ENCODE measurements at regions not wholly inside any gene's neighbourhood (a gene's known extent, or its start where the extent isn't known, plus 50 kb on each side); places are given as distances from the start of the nearest gene placed in this dataset.
"Not testable (repeated sequence)": the region's sequence is repeated elsewhere in the genome, so short reads cannot be mapped to it uniquely, and the experiment has no call there.

DNA sequence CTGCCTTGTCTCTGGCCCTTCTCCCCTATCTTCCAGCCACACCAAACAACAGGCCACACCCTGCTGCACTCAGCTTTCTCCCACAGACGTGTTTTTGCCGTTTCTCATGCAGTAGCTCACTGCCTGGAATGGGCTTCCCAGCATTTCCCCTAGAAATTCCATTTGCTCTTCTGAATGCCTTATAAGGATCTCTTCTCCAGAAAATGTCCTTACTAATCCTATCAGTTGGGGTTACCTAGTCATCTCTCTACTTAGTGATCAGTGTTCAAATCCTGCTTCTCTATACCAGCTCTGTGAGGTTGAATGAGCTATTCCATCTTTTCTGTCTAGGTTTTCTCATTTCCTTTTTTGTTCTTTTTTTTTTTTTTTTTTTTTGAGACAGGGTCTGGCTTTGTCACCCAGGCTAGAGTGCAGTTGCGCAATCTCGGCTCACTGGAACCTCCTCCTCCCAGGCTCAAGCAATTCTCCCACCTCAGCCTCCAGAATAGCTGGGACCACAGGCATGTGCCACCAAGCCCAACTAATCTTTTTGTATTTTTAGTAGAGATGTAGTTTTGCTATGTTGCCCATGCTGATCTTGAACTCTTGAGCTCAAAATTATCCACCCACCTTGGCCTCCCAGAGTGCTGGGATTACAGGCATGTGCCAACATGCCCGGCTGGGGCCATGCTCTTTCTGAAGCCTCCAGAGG is 98.2 kb upstream of the CHD2 start:
- H2AFZ ChIP-seq = no peak overlapping the region
- H3K27ac ChIP-seq = no peak overlapping the region
- no peaks in the 10 kb centered on the region for H3K4me1 ChIP-seq
- H3K79me2 ChIP-seq = no peaks in the 10 kb centered on the region
- no peaks in the 10 kb centered on the region for H3K27me3 ChIP-seq (ENCODE audit: control insufficient read depth, insufficient read depth, low read length)
- no peak overlapping the region for H3K9ac ChIP-seq
- H3K36me3 ChIP-seq (ENCODE audit: control insufficient read depth, insufficient read depth, low read length) = no peaks in the 10 kb centered on the region
- H3K9me3 ChIP-seq (ENCODE audit: control insufficient read depth, low read length) = no peaks in the 10 kb centered on the region
- TF ChIP-seq CTCF (IDR thresholded peaks at IDR 0.05) = no peak
- H3K4me2 ChIP-seq (ENCODE audit: low read length) = no peak overlapping the region
- H3K4me3 ChIP-seq (ENCODE audit: low read depth, low read length) = no peak overlapping the region

- H3K27me3 ChIP-seq (ENCODE audit: control insufficient read depth, insufficient read depth, low read length) = no peaks in the 10 kb centered on the region
- no peak for TF ChIP-seq CTCF (IDR thresholded peaks at IDR 0.05)
- no peaks in the 10 kb centered on the region for H3K36me3 ChIP-seq (ENCODE audit: control insufficient read depth, insufficient read depth, low read length)
- H3K4me2 ChIP-seq (ENCODE audit: low read length) = no peak overlapping the region
- H3K4me3 ChIP-seq (ENCODE audit: low read depth, low read length) = no peak overlapping the region
- no peaks in the 10 kb centered on the region for H3K4me1 ChIP-seq
- H3K27ac ChIP-seq = no peak overlapping the region
- H3K9me3 ChIP-seq (ENCODE audit: control insufficient read depth, low read length) = no peaks in the 10 kb centered on the region
- no peak overlapping the region for H2AFZ ChIP-seq
- no peak overlapping the region for H3K9ac ChIP-seq
- H3K79me2 ChIP-seq = no peaks in the 10 kb centered on the region
Observed at GRCh38 chr15:92803536-92803851, 96.6 kb upstream of the CHD2 start.

DNA sequence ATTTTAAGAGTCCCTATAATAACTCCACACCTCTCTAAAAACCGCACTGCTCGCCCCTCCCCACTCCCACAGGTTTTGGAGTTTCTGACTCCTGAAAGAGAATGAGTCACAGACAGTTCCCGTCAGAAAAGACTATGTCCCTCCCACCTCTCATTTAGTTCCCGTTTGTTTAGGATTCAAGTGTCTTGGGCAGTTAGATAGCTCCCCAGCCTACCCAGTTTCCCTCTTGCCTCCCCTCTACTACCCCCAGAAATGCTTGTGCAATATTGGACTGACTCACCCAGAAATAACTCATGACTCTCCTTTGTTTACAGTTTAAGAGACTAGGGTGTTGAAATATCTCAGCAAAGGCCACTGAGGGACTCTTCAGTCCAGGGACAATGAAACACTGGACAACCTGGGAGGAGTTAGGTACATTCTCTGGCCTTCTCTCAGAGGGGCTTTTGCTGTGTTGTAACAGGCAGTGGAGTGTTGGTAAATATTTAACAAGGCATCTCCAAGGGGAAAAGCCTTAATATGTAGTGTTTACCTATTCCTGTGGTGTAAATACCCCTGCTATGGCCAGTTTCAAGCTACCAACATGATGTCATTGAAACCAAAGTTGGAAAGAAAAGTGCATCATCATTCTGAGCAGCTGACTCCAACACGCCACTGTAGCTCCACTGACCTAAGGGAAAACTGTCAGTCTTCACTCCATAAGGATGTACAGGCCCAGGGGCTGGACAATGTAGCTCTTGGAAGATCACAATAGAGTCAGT is 96.1 kb upstream of the CHD2 start:
- Histone ChIP-seq H3K79me2 (no peaks in the 10 kb centered on the region), H3K9me3 (ENCODE audit: control insufficient read depth, low read length) (no peaks in the 10 kb centered on the region), H3K4me3 (ENCODE audit: low read depth, low read length) (no peak overlapping the region), H3K4me2 (ENCODE audit: low read length) (no peak overlapping the region), H3K27ac (peak overlapping the region; percentile 19), H3K27me3 (ENCODE audit: control insufficient read depth, insufficient read depth, low read length) (no peaks in the 10 kb centered on the region), H3K4me1 (no peaks in the 10 kb centered on the region), H3K36me3 (ENCODE audit: control insufficient read depth, insufficient read depth, low read length) (no peaks in the 10 kb centered on the region), H2AFZ (no peak overlapping the region), H3K9ac (no peak overlapping the region)
- no peak for TF ChIP-seq CTCF (IDR thresholded peaks at IDR 0.05)

DNA sequence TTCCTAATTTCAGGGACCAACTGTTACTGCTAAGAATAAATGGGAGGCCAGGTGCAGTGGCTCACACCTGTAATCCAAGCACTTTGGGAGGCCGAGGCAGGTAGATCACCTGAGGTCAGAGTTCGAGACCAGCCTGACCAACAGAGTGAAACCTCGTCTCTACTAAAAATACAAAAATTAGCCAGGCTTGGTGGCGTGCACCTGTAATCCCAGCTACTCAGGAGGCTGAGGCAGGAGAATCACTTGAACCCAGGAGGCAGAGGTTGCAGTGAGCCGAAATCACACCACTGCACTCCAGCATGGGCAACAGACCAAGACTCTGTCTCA is 95.6 kb upstream of the CHD2 start:
- H3K4me1 ChIP-seq; H3K9ac ChIP-seq; H3K36me3 ChIP-seq (ENCODE audit: control insufficient read depth, insufficient read depth, low read length); H3K9me3 ChIP-seq (ENCODE audit: control insufficient read depth, low read length); H3K79me2 ChIP-seq; H2AFZ ChIP-seq; H3K27me3 ChIP-seq (ENCODE audit: control insufficient read depth, insufficient read depth, low read length); H3K4me2 ChIP-seq (ENCODE audit: low read length); H3K4me3 ChIP-seq (ENCODE audit: low read depth, low read length): not testable (repeated sequence)
- H3K27ac ChIP-seq = peak overlapping the region; percentile 19

GRCh38 chr15:92805080-92805690 is 94.9 kb upstream of the CHD2 start:
- no peak for TF ChIP-seq CTCF (IDR thresholded peaks at IDR 0.05)
- H3K79me2 ChIP-seq = no peaks in the 10 kb centered on the region
- H3K4me2 ChIP-seq (ENCODE audit: low read length) = no peak overlapping the region
- no peaks in the 10 kb centered on the region for H3K36me3 ChIP-seq (ENCODE audit: control insufficient read depth, insufficient read depth, low read length)
- no peaks in the 10 kb centered on the region for H3K4me1 ChIP-seq
- H3K27me3 ChIP-seq (ENCODE audit: control insufficient read depth, insufficient read depth, low read length) = no peaks in the 10 kb centered on the region
- H3K27ac ChIP-seq = no peak overlapping the region
- H3K9me3 ChIP-seq (ENCODE audit: control insufficient read depth, low read length) = no peaks in the 10 kb centered on the region
- no peak overlapping the region for H3K4me3 ChIP-seq (ENCODE audit: low read depth, low read length)
- H2AFZ ChIP-seq = no peak overlapping the region
- no peak overlapping the region for H3K9ac ChIP-seq

GRCh38 chr15:92806171-92806570 is 94.0 kb upstream of the CHD2 start:
- not testable (repeated sequence) for H3K4me3 ChIP-seq (ENCODE audit: low read depth, low read length); H3K9me3 ChIP-seq (ENCODE audit: control insufficient read depth, low read length); H3K36me3 ChIP-seq (ENCODE audit: control insufficient read depth, insufficient read depth, low read length); H3K79me2 ChIP-seq; H3K4me1 ChIP-seq; H3K27ac ChIP-seq; H3K4me2 ChIP-seq (ENCODE audit: low read length); H2AFZ ChIP-seq; H3K9ac ChIP-seq; H3K27me3 ChIP-seq (ENCODE audit: control insufficient read depth, insufficient read depth, low read length)

All from parathyroid adenoma (tissue), 2 donors.